ENCODE measurements at regions not wholly inside any gene's neighbourhood (a gene's known extent, or its start where the extent isn't known, plus 50 kb on each side); places are given as distances from the start of the nearest gene placed in this dataset.
A peak's percentile ranks its signal among the peaks of the same experiment; 100 is the strongest.

DNA sequence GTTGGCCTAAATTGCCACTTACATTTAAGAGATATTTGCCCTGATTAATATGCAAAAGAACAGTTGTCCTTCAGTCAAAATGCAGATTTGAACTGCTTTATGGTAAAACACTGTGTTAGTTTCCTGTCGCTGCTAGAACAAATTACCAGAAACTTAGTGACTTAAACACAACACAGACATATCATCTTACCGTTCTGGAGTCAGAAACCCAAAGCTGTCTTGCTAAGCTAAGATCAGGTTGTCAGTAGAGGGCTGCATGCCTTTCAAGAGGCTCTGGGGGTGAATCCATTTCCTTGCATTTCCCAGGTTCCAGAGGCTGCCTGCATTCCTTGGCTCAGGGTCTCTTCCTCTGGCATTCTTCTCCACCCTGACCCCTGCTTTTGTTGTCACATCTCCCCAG lies 149.5 kb downstream of the FAM161A start:
- no peak for DNase-seq
- Histone ChIP-seq H3K4me3 (no peak overlapping the region), H3K27me3 (no peaks in the 10 kb centered on the region), H3K9me3 (no peaks in the 10 kb centered on the region), H3K4me1 (no peaks in the 10 kb centered on the region), H3K36me3 (no peaks in the 10 kb centered on the region), H3K27ac (no peak overlapping the region), H3K9ac (ENCODE audit: low read depth in 2 of 2, low read length in 2 of 2) (no peak overlapping the region)
- intact Hi-C loops (cut with DNase I), result loop anchor here (10.0 kb wide), 1 partner anchor 80 kb away; no protein-coding TSS in a partner anchor
- no peak for TF ChIP-seq CTCF (IDR thresholded peaks at IDR 0.05)

DNA sequence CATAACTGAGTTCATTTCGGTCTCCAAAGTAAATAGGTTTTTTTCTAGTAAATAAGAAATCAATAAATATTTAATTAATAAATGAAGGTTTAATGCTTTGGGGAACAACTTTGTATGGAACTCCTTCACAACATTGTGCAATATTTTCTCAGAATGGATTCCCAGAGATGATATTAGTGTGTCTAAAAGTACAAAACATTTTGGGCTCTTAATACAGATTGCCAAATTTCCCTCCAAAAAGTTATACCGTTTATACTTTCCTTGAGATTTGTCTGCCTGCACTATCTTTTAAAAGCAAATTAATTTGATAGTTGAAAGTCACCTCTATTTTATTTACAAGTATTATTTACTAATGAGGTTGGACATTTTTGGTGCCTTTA lies 151.8 kb downstream of the FAM161A start:
- Histone ChIP-seq H3K9ac (ENCODE audit: low read depth in 2 of 2, low read length in 2 of 2) (no peak overlapping the region), H3K27me3 (no peaks in the 10 kb centered on the region), H3K4me1 (no peaks in the 10 kb centered on the region), H3K9me3 (no peaks in the 10 kb centered on the region), H3K4me3 (no peak overlapping the region), H3K36me3 (no peaks in the 10 kb centered on the region), H3K27ac (no peak overlapping the region)
- TF ChIP-seq CTCF (IDR thresholded peaks at IDR 0.05), result no peak
- no peak for DNase-seq
- intact Hi-C loops (cut with DNase I), result loop anchor here (10.0 kb wide), 1 partner anchor 83 kb away; no protein-coding TSS in a partner anchor

DNA sequence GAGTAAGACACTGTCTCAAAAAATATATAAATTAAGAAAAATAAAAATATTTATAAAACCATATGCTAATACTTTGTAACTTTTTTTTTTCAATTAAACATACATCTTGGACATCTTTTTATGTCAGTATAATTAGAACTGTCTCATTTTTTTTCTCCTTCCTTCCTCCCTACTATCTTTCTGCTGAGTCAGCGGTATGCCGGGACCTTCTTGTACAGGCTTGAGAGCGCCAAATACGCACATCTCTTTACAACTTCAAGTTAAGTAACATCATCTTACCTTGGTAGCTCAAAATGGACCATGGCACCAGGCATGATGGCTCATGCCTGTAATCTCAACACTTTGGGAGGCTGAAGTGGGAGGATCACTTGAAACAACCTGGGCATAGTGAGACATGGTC lies 153.4 kb downstream of the FAM161A start:
- no peak for DNase-seq
- intact Hi-C loops (cut with DNase I), result loop anchor here (10.0 kb wide), 1 partner anchor 84 kb away; no protein-coding TSS in a partner anchor
- no peak overlapping the region for H3K4me3 ChIP-seq
- H3K27ac ChIP-seq, result no peak overlapping the region
- no peak for TF ChIP-seq CTCF (IDR thresholded peaks at IDR 0.05)
- H3K27me3 ChIP-seq, result no peaks in the 10 kb centered on the region
- no peaks in the 10 kb centered on the region for H3K4me1 ChIP-seq
- no peaks in the 10 kb centered on the region for H3K9me3 ChIP-seq
- no peak overlapping the region for H3K9ac ChIP-seq (ENCODE audit: low read depth in 2 of 2, low read length in 2 of 2)
- no peaks in the 10 kb centered on the region for H3K36me3 ChIP-seq

- DNase-seq, result peak; percentile 98
- Histone ChIP-seq H3K4me1 (no peaks in the 10 kb centered on the region), H3K36me3 (no peaks in the 10 kb centered on the region), H3K4me3 (peak overlapping the region; percentile 56), H3K27ac (peak overlapping the region; percentile 64), H3K9me3 (no peaks in the 10 kb centered on the region), H3K9ac (ENCODE audit: low read depth in 2 of 2, low read length in 2 of 2) (peak overlapping the region; percentile 74 to 86), H3K27me3 (no peaks in the 10 kb centered on the region)
- peak; percentile 47 for TF ChIP-seq CTCF (IDR thresholded peaks at IDR 0.05)
- intact Hi-C loops (cut with DNase I), result no loop called here
These were observed 156.4 kb upstream of the XPO1 start for GRCh38 chr2:61694312-61695274.

GRCh38 chr2:61693744-61694143 lies 155.6 kb upstream of the XPO1 start:
- TF ChIP-seq CTCF (IDR thresholded peaks at IDR 0.05), result no peak
- no peak overlapping the region for H3K9ac ChIP-seq (ENCODE audit: low read depth in 2 of 2, low read length in 2 of 2)
- H3K36me3 ChIP-seq, result no peaks in the 10 kb centered on the region
- no peak overlapping the region for H3K4me3 ChIP-seq
- intact Hi-C loops (cut with DNase I), result no loop called here
- no peaks in the 10 kb centered on the region for H3K27me3 ChIP-seq
- H3K27ac ChIP-seq, result no peak overlapping the region
- no peaks in the 10 kb centered on the region for H3K4me1 ChIP-seq
- H3K9me3 ChIP-seq, result no peaks in the 10 kb centered on the region
- DNase-seq, result no peak
